MM.1S (cell line): ENCODE measurements at regions not wholly inside any gene's neighbourhood (a gene's known extent, or its start where the extent isn't known, plus 50 kb on each side); places are given as distances from the start of the nearest gene placed in this dataset.

Experiments used
- CTCF ChIP-seq: fragments of 300-600 bp; sonication (generic); IDR thresholded peaks from 2 replicates; pipeline ENCODE4 v1.5.1; 2016; ENCODE audit warnings: antibody characterized with exemption, low read length, mixed read lengths
- EZH2 ChIP-seq: fragments of 300-600 bp; sonication (generic); optimal IDR thresholded peaks from 2 replicates; pipeline ENCODE3; 2017; ENCODE audit warnings: low read depth, mild to moderate bottlenecking, antibody characterized with exemption, low read length, mixed read lengths
- EZH2phosphoT487 ChIP-seq: fragments of 300-600 bp; sonication (generic); IDR thresholded peaks from 2 replicates; pipeline ENCODE4 v1.6.1; 2018; ENCODE audit warnings: antibody characterized with exemption, low read length

GRCh38 chr2:140013545-140014203 lies 1233.5 kb upstream of the NXPH2 start:
- TF ChIP-seq CTCF (no peak), EZH2 (no peak), EZH2phosphoT487 (no peak)
